ENCODE measurements at regions not wholly inside any gene's neighbourhood (a gene's known extent, or its start where the extent isn't known, plus 50 kb on each side); places are given as distances from the start of the nearest gene placed in this dataset.

DNA sequence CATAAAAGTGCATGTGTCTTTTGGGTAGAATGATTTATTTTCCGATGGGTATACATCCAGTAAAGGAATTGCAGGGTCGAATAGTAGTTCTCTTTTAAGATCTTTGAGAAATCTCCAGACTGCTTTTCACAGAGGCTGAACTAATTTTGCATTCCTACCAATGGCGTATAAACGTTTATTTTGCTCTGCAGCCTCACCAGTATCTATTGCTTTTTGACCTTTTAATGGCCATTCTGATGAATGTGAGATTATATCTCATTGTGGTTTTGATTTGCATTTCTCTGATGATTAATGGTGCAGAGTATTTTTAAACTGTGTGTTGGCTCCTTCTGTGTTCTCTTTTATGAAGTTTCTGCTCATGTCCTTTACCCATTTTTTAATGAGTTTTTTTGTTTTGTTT lies 1020.1 kb downstream of the NXPH1 start:
- TF ChIP-seq TAF1 (IDR thresholded peaks at IDR 0.05; ENCODE audit: low read depth): no peak

DNA sequence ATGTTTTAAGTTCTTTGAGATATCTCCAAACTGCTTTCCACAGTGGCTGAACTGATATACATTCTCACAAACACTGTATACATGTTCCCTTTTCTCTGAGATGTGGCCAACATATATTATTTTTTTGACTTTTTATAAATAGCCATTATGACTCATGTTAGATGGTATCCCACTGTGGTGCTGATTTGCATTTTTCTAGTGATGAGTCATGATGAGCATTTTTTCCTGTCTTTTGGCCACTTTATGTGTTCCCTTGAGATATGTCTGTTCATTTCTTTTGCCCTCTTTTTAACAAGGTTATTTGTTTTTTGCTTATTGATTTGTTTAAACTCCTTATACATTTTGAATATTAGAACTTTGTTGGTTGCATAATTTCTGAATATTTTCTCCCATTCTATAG lies 1055.1 kb downstream of the NXPH1 start:
- no peak for TF ChIP-seq FOXM1 (IDR thresholded peaks at IDR 0.05; ENCODE audit: borderline replicate concordance, low read depth)
- TF ChIP-seq ZBTB7A (IDR thresholded peaks at IDR 0.05; ENCODE audit: low read depth): no peak
- TF ChIP-seq YY1 (IDR thresholded peaks at IDR 0.05; ENCODE audit: low read depth): no peak

DNA sequence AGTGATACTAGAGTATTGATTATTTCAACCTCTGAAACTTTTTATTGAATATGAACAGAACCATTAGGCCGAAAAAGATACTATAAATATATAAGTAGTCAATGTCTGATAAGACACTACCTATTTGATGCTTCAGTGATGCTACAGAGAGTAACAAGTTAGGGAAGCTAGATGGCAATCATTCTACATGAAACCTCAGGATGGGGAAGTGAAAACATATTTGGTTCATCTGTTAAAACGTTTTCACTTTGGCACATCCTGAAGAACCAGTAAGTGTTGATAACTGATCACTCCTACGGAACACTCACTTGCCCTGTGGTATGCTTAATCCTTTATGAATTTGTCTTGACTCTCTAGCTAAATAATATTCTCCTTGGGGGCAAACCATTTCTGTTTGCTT lies 1064.9 kb downstream of the NXPH1 start:
- no peak for TF ChIP-seq CEBPB (IDR thresholded peaks at IDR 0.05)

DNA sequence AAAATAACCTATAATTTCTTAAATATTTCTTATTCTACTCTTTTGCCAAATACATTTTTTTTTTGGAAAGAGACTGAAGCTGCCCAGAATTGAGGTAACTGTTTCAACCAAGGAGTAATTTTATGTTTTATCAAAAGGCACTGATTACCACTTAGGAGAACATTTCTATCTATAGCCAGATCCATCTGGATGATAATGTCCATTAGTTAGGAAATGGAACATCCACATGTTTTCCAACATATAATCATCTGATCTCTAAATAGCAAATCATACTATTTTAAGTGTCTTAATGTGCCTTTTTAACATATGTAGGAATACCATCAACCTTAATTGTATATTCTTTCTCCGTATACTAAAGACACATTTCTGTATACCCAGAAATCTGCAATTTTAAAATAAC lies 1068.9 kb downstream of the NXPH1 start:
- TF ChIP-seq EGR1 (IDR thresholded peaks at IDR 0.05) (no peak), ZBTB7A (IDR thresholded peaks at IDR 0.05; ENCODE audit: low read depth) (no peak), CREB1 (IDR thresholded peaks at IDR 0.05; ENCODE audit: low read depth) (no peak), TAF1 (IDR thresholded peaks at IDR 0.05; ENCODE audit: low read depth) (no peak)

DNA sequence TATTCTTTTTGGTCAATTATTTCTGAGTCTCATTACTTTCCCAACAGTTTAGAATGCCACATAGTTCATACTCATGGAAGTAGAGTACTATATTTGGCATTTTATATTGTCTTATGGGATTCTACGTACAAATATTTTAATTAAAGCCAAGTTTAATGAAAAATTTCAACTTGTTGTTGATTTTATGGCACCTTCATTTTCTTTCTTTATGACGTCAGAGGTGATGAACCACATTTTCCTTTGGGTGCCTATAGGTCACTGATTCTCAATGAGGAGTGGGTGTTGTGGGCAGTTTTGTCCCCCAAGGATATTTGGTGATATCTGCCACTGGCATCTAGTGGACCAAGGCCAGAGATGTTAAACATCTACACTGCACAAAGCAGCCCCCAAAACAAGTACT lies 1071.3 kb downstream of the NXPH1 start:
- TF ChIP-seq EGR1 (IDR thresholded peaks at IDR 0.05) (no peak), TAF1 (IDR thresholded peaks at IDR 0.05; ENCODE audit: low read depth) (no peak), ZBTB7A (IDR thresholded peaks at IDR 0.05; ENCODE audit: low read depth) (no peak), EP300 (IDR thresholded peaks at IDR 0.05; ENCODE audit: borderline replicate concordance) (no peak), CEBPB (IDR thresholded peaks at IDR 0.05) (no peak), RAD21 (IDR thresholded peaks at IDR 0.05; ENCODE audit: low read depth) (no peak), NFIC (IDR thresholded peaks at IDR 0.05) (no peak)
- TF ChIP-seq, protein P1, sequence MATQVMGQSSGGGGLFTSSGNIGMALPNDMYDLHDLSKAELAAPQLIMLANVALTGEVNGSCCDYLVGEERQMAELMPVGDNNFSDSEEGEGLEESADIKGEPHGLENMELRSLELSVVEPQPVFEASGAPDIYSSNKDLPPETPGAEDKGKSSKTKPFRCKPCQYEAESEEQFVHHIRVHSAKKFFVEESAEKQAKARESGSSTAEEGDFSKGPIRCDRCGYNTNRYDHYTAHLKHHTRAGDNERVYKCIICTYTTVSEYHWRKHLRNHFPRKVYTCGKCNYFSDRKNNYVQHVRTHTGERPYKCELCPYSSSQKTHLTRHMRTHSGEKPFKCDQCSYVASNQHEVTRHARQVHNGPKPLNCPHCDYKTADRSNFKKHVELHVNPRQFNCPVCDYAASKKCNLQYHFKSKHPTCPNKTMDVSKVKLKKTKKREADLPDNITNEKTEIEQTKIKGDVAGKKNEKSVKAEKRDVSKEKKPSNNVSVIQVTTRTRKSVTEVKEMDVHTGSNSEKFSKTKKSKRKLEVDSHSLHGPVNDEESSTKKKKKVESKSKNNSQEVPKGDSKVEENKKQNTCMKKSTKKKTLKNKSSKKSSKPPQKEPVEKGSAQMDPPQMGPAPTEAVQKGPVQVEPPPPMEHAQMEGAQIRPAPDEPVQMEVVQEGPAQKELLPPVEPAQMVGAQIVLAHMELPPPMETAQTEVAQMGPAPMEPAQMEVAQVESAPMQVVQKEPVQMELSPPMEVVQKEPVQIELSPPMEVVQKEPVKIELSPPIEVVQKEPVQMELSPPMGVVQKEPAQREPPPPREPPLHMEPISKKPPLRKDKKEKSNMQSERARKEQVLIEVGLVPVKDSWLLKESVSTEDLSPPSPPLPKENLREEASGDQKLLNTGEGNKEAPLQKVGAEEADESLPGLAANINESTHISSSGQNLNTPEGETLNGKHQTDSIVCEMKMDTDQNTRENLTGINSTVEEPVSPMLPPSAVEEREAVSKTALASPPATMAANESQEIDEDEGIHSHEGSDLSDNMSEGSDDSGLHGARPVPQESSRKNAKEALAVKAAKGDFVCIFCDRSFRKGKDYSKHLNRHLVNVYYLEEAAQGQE (IDR thresholded peaks at IDR 0.05; ENCODE audit: low read depth): no peak
- TF ChIP-seq, protein P2, sequence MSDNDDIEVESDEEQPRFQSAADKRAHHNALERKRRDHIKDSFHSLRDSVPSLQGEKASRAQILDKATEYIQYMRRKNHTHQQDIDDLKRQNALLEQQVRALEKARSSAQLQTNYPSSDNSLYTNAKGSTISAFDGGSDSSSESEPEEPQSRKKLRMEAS (IDR thresholded peaks at IDR 0.05): no peak
- TF ChIP-seq, protein P3, sequence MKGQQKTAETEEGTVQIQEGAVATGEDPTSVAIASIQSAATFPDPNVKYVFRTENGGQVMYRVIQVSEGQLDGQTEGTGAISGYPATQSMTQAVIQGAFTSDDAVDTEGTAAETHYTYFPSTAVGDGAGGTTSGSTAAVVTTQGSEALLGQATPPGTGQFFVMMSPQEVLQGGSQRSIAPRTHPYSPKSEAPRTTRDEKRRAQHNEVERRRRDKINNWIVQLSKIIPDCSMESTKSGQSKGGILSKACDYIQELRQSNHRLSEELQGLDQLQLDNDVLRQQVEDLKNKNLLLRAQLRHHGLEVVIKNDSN (IDR thresholded peaks at IDR 0.05): no peak

DNA sequence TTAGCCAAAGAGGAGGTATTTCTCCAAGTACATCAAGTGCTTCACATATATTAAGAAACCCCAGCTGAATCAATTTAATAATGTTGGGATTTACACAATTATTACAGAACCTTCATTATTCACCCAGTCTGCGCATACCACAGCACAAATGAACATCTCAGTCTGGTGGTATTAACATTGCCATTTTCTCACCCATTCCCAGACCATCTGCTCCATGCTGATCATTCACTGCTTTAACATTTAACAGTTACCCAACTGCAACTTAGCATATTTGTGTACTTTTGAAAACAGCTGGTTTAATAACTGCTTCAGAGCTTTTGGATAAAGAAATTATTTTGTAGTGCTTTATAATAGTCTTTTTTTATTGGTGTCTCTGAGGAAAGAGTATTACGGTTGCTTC lies 1072.1 kb downstream of the NXPH1 start:
- no peak for TF ChIP-seq NFIC (IDR thresholded peaks at IDR 0.05)
- no peak for TF ChIP-seq TAF1 (IDR thresholded peaks at IDR 0.05; ENCODE audit: low read depth)
- TF ChIP-seq EP300 (IDR thresholded peaks at IDR 0.05; ENCODE audit: borderline replicate concordance): no peak
- TF ChIP-seq, protein P2 (IDR thresholded peaks at IDR 0.05): no peak
- no peak for TF ChIP-seq TCF12 (IDR thresholded peaks at IDR 0.05; ENCODE audit: low read depth)
- no peak for TF ChIP-seq ZBTB7A (IDR thresholded peaks at IDR 0.05; ENCODE audit: low read depth)
- TF ChIP-seq, protein P3 (IDR thresholded peaks at IDR 0.05): no peak
- TF ChIP-seq, protein P1 (IDR thresholded peaks at IDR 0.05; ENCODE audit: low read depth): no peak
- TF ChIP-seq TEAD4 (IDR thresholded peaks at IDR 0.05): no peak
- no peak for TF ChIP-seq RAD21 (IDR thresholded peaks at IDR 0.05; ENCODE audit: low read depth)
- TF ChIP-seq FOXM1 (IDR thresholded peaks at IDR 0.05; ENCODE audit: borderline replicate concordance, low read depth): no peak
- TF ChIP-seq EGR1 (IDR thresholded peaks at IDR 0.05): no peak
- TF ChIP-seq CREB1 (IDR thresholded peaks at IDR 0.05; ENCODE audit: low read depth): no peak
- no peak for TF ChIP-seq CEBPB (IDR thresholded peaks at IDR 0.05)
- no peak for TF ChIP-seq YY1 (IDR thresholded peaks at IDR 0.05; ENCODE audit: low read depth)

DNA sequence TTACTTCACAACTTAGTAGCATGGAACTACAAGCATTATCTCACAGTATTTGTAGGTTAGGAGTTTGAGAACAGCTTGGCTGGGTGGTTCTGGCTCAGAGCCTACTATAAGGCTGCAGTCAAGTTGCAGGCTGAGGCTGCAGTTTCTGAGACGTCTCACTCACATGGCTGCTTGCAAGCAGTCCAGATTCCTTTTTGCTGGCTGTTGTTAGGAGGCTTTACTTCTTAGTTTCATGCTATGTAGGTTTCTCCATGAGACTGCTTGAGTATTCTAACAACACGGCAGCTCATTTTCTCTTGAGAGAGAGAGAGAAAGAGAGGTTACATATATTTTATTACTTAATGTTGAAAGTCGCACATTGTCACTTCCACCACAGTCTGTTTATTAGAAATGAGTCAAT lies 1073.9 kb downstream of the NXPH1 start:
- TF ChIP-seq RAD21 (IDR thresholded peaks at IDR 0.05; ENCODE audit: low read depth): no peak
- TF ChIP-seq CREB1 (IDR thresholded peaks at IDR 0.05; ENCODE audit: low read depth): no peak
- no peak for TF ChIP-seq TAF1 (IDR thresholded peaks at IDR 0.05; ENCODE audit: low read depth)
- TF ChIP-seq TCF12 (IDR thresholded peaks at IDR 0.05; ENCODE audit: low read depth): no peak

DNA sequence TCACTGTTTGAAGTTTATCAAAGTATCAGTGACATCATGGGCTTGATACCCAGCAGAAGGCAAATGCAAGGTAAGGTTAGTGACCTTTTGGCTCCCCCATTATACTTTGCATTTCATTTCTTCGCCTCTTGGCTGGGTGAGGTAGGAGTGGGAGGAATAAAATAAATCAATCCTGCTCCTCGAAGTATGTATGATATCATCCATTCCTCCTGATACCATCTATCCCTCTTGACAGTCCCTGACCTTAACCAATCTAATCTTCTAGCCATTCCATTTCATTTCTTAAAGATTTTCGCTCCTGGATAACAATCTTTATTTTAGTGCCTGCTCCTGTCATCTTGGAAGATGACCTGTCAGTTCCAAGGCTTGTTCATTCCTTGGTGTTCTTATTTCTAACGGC lies 1083.3 kb downstream of the NXPH1 start:
- TF ChIP-seq, protein P2 (IDR thresholded peaks at IDR 0.05): no peak
- TF ChIP-seq TCF12 (IDR thresholded peaks at IDR 0.05; ENCODE audit: low read depth) (no peak), FOXM1 (IDR thresholded peaks at IDR 0.05; ENCODE audit: borderline replicate concordance, low read depth) (no peak), RAD21 (IDR thresholded peaks at IDR 0.05; ENCODE audit: low read depth) (no peak), NFIC (IDR thresholded peaks at IDR 0.05) (no peak), CREB1 (IDR thresholded peaks at IDR 0.05; ENCODE audit: low read depth) (no peak), TEAD4 (IDR thresholded peaks at IDR 0.05) (no peak)
- TF ChIP-seq, protein P3 (IDR thresholded peaks at IDR 0.05): no peak

Measured in Ishikawa (cell line).